NCI-H510A (cell line): ENCODE measurements at regions not wholly inside any gene's neighbourhood (a gene's known extent, or its start where the extent isn't known, plus 50 kb on each side); places are given as distances from the start of the nearest gene placed in this dataset.
"Not testable (repeated sequence)": the region's sequence is repeated elsewhere in the genome, so short reads cannot be mapped to it uniquely, and the experiment has no call there.

Source experiments
- DNase-seq: peaks from one replicate; lab custom pipeline; 2025; lab: John Stamatoyannopoulos, UW

GRCh38 chr9:13439685-13440476 lies 160.4 kb upstream of the MPDZ start:
- DNase-seq: no peak

- no peak for DNase-seq
These were observed 158.4 kb upstream of the MPDZ start for GRCh38 chr9:13437866-13438265.

GRCh38 chr9:13436591-13436990 lies 157.1 kb upstream of the MPDZ start:
- no peak for DNase-seq

- not testable (repeated sequence) for DNase-seq
These were observed 154.0 kb upstream of the MPDZ start for GRCh38 chr9:13433453-13433852.

- no peak for DNase-seq
These were observed 153.4 kb upstream of the MPDZ start for GRCh38 chr9:13432904-13433303.

GRCh38 chr9:13431692-13432091 lies 152.2 kb upstream of the MPDZ start:
- DNase-seq: no peak

GRCh38 chr9:13431222-13431536 lies 151.7 kb upstream of the MPDZ start:
- no peak for DNase-seq

GRCh38 chr9:13430368-13431221 lies 151.1 kb upstream of the MPDZ start:
- DNase-seq: no peak

GRCh38 chr9:13429301-13430190 lies 150.1 kb upstream of the MPDZ start:
- no peak for DNase-seq

GRCh38 chr9:13428766-13429165 lies 149.3 kb upstream of the MPDZ start:
- no peak for DNase-seq

GRCh38 chr9:13427587-13427986 lies 148.1 kb upstream of the MPDZ start:
- no peak for DNase-seq

GRCh38 chr9:13426606-13427005 lies 147.1 kb upstream of the MPDZ start:
- DNase-seq: no peak

GRCh38 chr9:13424872-13425271 lies 145.4 kb upstream of the MPDZ start:
- DNase-seq: no peak

- DNase-seq: no peak
These were observed 144.7 kb upstream of the MPDZ start for GRCh38 chr9:13424204-13424603.

- DNase-seq: no peak
These were observed 134.9 kb upstream of the MPDZ start for GRCh38 chr9:13414349-13414748.

- no peak for DNase-seq
These were observed 132.8 kb upstream of the MPDZ start for GRCh38 chr9:13412331-13412730.

- DNase-seq: no peak
These were observed 132.3 kb upstream of the MPDZ start for GRCh38 chr9:13411791-13412190.

GRCh38 chr9:13410566-13411031 lies 131.1 kb upstream of the MPDZ start:
- DNase-seq: no peak

GRCh38 chr9:13397661-13398060 lies 118.2 kb upstream of the MPDZ start:
- no peak for DNase-seq

GRCh38 chr9:13397220-13397619 lies 117.7 kb upstream of the MPDZ start:
- no peak for DNase-seq

- DNase-seq: no peak
These were observed 116.9 kb upstream of the MPDZ start for GRCh38 chr9:13396418-13396817.

- DNase-seq: no peak
These were observed 115.7 kb upstream of the MPDZ start for GRCh38 chr9:13395156-13395555.
